ENCODE measurements at regions not wholly inside any gene's neighbourhood (a gene's known extent, or its start where the extent isn't known, plus 50 kb on each side); places are given as distances from the start of the nearest gene placed in this dataset.

- Histone ChIP-seq H3K9me3 (no peaks in the 10 kb centered on the region), H3K36me3 (ENCODE audit: low read depth) (no peaks in the 10 kb centered on the region), H3K4me1 (ENCODE audit: low read depth) (no peaks in the 10 kb centered on the region), H3K4me3 (no peak overlapping the region)
- no peak for DNase-seq
- TF ChIP-seq CTCF (IDR thresholded peaks at IDR 0.05): no peak
- intact Hi-C loops (cut with DNase I, micrococcal nuclease): no loop called here
- ATAC-seq: no peak
Measured at GRCh38 chr13:105762096-105762495, 773.4 kb downstream of the EFNB2 start.

GRCh38 chr13:105758918-105759860 is 776.3 kb downstream of the EFNB2 start:
- intact Hi-C loops (cut with DNase I, micrococcal nuclease): no loop called here
- Histone ChIP-seq H3K9me3 (no peaks in the 10 kb centered on the region), H3K4me3 (no peak overlapping the region), H3K36me3 (ENCODE audit: low read depth) (no peaks in the 10 kb centered on the region), H3K4me1 (ENCODE audit: low read depth) (no peaks in the 10 kb centered on the region)
- TF ChIP-seq CTCF (IDR thresholded peaks at IDR 0.05): no peak
- ATAC-seq (no peak), DNase-seq (no peak)

- intact Hi-C loops (cut with DNase I, micrococcal nuclease): no loop called here
- TF ChIP-seq CTCF (IDR thresholded peaks at IDR 0.05): no peak
- Histone ChIP-seq H3K9me3 (no peaks in the 10 kb centered on the region), H3K36me3 (ENCODE audit: low read depth) (no peaks in the 10 kb centered on the region), H3K4me1 (ENCODE audit: low read depth) (no peaks in the 10 kb centered on the region), H3K4me3 (no peak overlapping the region)
- DNase-seq: no peak
- ATAC-seq: no peak
Measured at GRCh38 chr13:105740739-105741138, 794.7 kb downstream of the EFNB2 start.

- no peak for ATAC-seq
- no peak overlapping the region for H3K4me3 ChIP-seq
- intact Hi-C loops (cut with DNase I, micrococcal nuclease): no loop called here
- H3K9me3 ChIP-seq: no peaks in the 10 kb centered on the region
- no peak for TF ChIP-seq CTCF (IDR thresholded peaks at IDR 0.05)
- H3K36me3 ChIP-seq (ENCODE audit: low read depth): no peaks in the 10 kb centered on the region
- no peaks in the 10 kb centered on the region for H3K4me1 ChIP-seq (ENCODE audit: low read depth)
- DNase-seq: no peak
Measured at GRCh38 chr13:105737688-105738087, 797.8 kb downstream of the EFNB2 start.

GRCh38 chr13:105735281-105735680 is 800.2 kb downstream of the EFNB2 start:
- Histone ChIP-seq H3K4me3 (no peak overlapping the region), H3K9me3 (no peaks in the 10 kb centered on the region), H3K36me3 (ENCODE audit: low read depth) (no peaks in the 10 kb centered on the region), H3K4me1 (ENCODE audit: low read depth) (no peaks in the 10 kb centered on the region)
- ATAC-seq: no peak
- DNase-seq: peak in 1 of 3 donors; percentile 3
- no peak for TF ChIP-seq CTCF (IDR thresholded peaks at IDR 0.05)
- intact Hi-C loops (cut with DNase I, micrococcal nuclease): no loop called here
